HG02763 (cell line): ENCODE measurements at regions not wholly inside any gene's neighbourhood (a gene's known extent, or its start where the extent isn't known, plus 50 kb on each side); places are given as distances from the start of the nearest gene placed in this dataset.

Experiments used
- ATAC-seq: cut with Tn5 transposase; IDR thresholded peaks from one replicate; pipeline ENCODE4 v1.9.1; 2021; ENCODE audit warnings: mild to moderate bottlenecking, moderate library complexity; ENCODE audit not compliant: unreplicated experiment

- ATAC-seq = no peak
These were observed 139.7 kb upstream of the LRFN2 start for GRCh38 chr6:40726853-40727252.

- no peak for ATAC-seq
These were observed 138.2 kb upstream of the LRFN2 start for GRCh38 chr6:40725390-40725789.

GRCh38 chr6:40724886-40725285 is 137.7 kb upstream of the LRFN2 start:
- no peak for ATAC-seq

- no peak for ATAC-seq
These were observed 136.8 kb upstream of the LRFN2 start for GRCh38 chr6:40723967-40724366.

- no peak for ATAC-seq
These were observed 135.5 kb upstream of the LRFN2 start for GRCh38 chr6:40722553-40723258.

- no peak for ATAC-seq
These were observed 134.9 kb upstream of the LRFN2 start for GRCh38 chr6:40722091-40722490.

- no peak for ATAC-seq
These were observed 134.2 kb upstream of the LRFN2 start for GRCh38 chr6:40721271-40721952.

- ATAC-seq = no peak
These were observed 133.2 kb upstream of the LRFN2 start for GRCh38 chr6:40720375-40720748.

GRCh38 chr6:40719671-40720374 is 132.7 kb upstream of the LRFN2 start:
- peak; percentile 68 for ATAC-seq

- ATAC-seq = no peak
These were observed 131.2 kb upstream of the LRFN2 start for GRCh38 chr6:40718401-40718800.

- ATAC-seq = no peak
These were observed 130.4 kb upstream of the LRFN2 start for GRCh38 chr6:40717411-40718057.

- ATAC-seq = no peak
These were observed 128.6 kb upstream of the LRFN2 start for GRCh38 chr6:40715570-40716403.

GRCh38 chr6:40714576-40715564 is 127.7 kb upstream of the LRFN2 start:
- ATAC-seq = no peak

GRCh38 chr6:40714143-40714542 is 127.0 kb upstream of the LRFN2 start:
- ATAC-seq = no peak

GRCh38 chr6:40713002-40713719 is 126.0 kb upstream of the LRFN2 start:
- ATAC-seq = no peak

- no peak for ATAC-seq
These were observed 123.6 kb upstream of the LRFN2 start for GRCh38 chr6:40710626-40711330.

GRCh38 chr6:40708049-40708448 is 120.9 kb upstream of the LRFN2 start:
- no peak for ATAC-seq

- ATAC-seq = no peak
These were observed 119.0 kb upstream of the LRFN2 start for GRCh38 chr6:40706178-40706577.
